Neural crest cell (in vitro differentiated cells): ENCODE measurements at regions not wholly inside any gene's neighbourhood (a gene's known extent, or its start where the extent isn't known, plus 50 kb on each side); places are given as distances from the start of the nearest gene placed in this dataset.

Experiments
- DNase-seq: peaks from one replicate; pipeline ENCODE4 v3.0.0; 2021; ENCODE audit warnings: low read depth, mixed read lengths, low spot score
- H3K27ac Mint-ChIP-seq: one replicate; pipeline ENCODE4 v1.8.0; 2021; ENCODE audit warnings: mild to moderate bottlenecking, mixed read lengths; ENCODE audit not compliant: unreplicated experiment
- H3K27me3 Mint-ChIP-seq: 2 replicates; pipeline ENCODE4 v1.8.0; 2021; ENCODE audit warnings: low read depth, mild to moderate bottlenecking, mixed read lengths
- H3K36me3 Mint-ChIP-seq: 2 replicates; pipeline ENCODE4 v1.8.0; 2021; ENCODE audit warnings: low read depth, mild to moderate bottlenecking, mixed read lengths
- H3K4me1 Mint-ChIP-seq: 2 replicates; pipeline ENCODE4 v1.8.0; 2021; ENCODE audit warnings: mixed read lengths
- H3K4me3 Mint-ChIP-seq: one replicate; pipeline ENCODE4 v1.8.0; 2021; ENCODE audit warnings: mild to moderate bottlenecking, mixed read lengths
- H3K9me3 Mint-ChIP-seq: 2 replicates; pipeline ENCODE4 v1.8.0; 2021; ENCODE audit warnings: mixed read lengths
- TF ChIP-seq, protein P1 (sequence below): fragments of 200-600 bp; sonication (generic); conservative IDR thresholded peaks from 2 replicates; pipeline ENCODE4 v1.5.0; 2021; ENCODE audit warnings: antibody characterized with exemption, mild to moderate bottlenecking

DNA sequence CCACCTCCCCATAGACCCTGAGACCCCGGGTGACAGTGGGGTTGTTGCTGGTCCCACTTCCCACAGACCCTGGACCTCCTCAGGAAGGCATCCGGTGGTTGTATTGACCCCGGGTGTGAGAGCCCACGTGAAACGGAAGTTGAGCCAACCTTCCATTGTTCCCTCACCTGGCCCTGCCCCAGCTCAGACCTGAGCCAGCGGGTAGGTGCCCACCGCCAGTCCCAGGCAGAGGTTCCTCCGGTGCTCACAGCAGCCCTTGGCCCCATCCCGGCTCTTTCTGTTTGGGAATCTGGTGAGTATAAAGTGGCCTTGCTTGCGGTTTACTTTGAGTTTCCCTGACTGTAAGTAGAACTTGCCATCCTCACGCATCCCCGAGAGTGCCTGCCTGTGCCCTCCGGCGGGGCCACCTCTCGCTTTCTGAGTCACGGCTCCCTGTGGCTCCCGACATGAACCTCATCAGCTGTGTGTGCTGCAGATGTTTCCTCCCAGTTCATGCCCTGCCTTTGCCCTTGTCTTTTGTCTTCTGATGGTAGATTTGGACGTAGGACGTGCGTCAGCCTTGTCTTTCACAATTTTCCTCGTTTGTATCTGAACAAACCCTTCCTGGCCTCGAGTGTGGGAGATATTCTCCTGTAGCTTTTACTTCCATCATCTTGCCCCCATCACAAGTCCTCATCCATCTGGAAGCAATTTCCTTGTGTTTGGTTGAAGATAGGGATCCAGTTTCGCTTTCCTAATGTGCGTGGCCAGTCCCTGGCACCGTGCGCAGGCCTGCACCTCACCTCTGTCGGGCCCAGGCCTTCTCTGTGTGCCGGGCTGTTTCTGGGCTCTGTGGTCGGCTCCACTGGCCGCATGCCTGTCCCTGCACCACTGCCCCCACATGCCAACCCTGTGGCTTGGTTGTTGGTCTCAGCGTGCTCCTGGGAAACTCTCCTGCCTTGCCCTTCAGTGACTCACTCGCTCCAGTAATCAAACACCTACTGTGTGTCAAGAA, 76.0 kb downstream of the METRNL start:
- no peak overlapping the region for H3K27ac Mint-ChIP-seq
- no peaks in the 10 kb centered on the region for H3K36me3 Mint-ChIP-seq
- peaks cover 20% of the 10 kb centered on the region for H3K4me1 Mint-ChIP-seq
- no peaks in the 10 kb centered on the region for H3K27me3 Mint-ChIP-seq
- peaks cover 3% of the 10 kb centered on the region for H3K9me3 Mint-ChIP-seq
- no peak overlapping the region for H3K4me3 Mint-ChIP-seq
- no peak for DNase-seq
- TF ChIP-seq, protein P1, sequence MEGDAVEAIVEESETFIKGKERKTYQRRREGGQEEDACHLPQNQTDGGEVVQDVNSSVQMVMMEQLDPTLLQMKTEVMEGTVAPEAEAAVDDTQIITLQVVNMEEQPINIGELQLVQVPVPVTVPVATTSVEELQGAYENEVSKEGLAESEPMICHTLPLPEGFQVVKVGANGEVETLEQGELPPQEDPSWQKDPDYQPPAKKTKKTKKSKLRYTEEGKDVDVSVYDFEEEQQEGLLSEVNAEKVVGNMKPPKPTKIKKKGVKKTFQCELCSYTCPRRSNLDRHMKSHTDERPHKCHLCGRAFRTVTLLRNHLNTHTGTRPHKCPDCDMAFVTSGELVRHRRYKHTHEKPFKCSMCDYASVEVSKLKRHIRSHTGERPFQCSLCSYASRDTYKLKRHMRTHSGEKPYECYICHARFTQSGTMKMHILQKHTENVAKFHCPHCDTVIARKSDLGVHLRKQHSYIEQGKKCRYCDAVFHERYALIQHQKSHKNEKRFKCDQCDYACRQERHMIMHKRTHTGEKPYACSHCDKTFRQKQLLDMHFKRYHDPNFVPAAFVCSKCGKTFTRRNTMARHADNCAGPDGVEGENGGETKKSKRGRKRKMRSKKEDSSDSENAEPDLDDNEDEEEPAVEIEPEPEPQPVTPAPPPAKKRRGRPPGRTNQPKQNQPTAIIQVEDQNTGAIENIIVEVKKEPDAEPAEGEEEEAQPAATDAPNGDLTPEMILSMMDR, result no peak

DNA sequence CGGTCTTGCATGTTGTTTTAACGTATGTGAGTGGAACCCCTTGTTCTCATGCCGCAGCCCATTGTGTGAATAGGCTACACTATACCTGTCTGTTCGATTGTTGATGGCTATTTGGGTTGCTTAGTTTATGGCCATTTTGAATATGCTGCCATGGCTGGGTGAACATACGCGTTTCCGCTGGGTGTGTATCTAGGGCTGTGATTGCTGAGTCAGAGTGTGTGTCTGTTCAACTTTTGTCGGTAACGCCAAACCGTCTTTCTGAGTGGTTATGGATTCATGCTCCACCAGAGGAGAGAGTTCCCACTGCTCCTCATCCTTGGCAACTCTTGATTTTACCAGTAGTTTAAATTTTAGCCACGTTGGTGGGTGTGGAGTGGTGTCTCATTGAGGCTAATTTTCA, 77.0 kb downstream of the METRNL start:
- DNase-seq, result no peak
- H3K4me1 Mint-ChIP-seq, result peaks cover 16% of the 10 kb centered on the region
- H3K27ac Mint-ChIP-seq, result no peak overlapping the region
- H3K27me3 Mint-ChIP-seq, result no peaks in the 10 kb centered on the region
- H3K9me3 Mint-ChIP-seq, result peaks cover 3% of the 10 kb centered on the region
- no peaks in the 10 kb centered on the region for H3K36me3 Mint-ChIP-seq
- no peak overlapping the region for H3K4me3 Mint-ChIP-seq
- TF ChIP-seq, protein P1, result no peak

DNA sequence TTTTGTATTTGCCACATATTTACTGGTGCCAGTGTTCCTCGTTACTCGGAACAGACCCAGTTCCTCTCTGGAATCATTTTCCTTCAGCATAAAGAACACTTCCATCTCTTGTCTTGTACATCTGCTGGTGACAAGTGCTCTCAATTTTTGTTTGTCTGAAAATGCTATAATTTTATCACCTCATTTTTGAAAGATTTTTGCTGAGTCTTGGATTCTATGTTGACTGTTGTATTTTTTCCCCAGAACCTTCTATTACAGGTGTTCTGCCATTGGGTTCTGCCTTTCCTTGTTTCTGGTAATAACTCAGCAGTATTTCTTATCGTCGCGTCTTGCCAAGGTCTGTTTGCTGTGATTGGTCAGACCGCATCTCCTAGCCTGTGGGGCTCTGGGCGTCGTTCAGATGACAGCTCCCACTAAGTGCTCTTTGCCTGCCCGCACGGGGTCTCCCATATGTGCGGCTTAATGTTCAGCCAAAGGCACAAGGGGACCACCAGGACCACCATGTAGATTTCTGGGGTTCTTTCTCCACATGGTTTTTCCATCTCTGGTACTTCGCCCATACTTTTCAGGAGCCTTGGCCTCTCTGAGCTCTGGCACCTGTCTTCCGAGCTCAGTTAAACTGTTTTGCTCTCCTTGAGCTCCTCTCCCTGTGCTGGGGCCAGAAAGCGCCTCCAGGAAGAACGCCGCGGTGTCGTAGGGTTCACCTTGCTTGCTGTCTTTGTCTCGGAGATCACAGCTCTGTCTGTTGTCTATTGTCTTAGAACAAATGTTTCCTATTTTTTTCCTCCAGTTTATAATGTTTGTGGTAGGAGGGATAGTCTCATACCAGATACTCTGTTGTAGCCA, 80.0 kb downstream of the METRNL start:
- TF ChIP-seq, protein P1, result no peak
- H3K27ac Mint-ChIP-seq, result no peak overlapping the region
- peaks cover 10% of the 10 kb centered on the region for H3K27me3 Mint-ChIP-seq
- no peak overlapping the region for H3K4me3 Mint-ChIP-seq
- H3K9me3 Mint-ChIP-seq, result peaks cover 3% of the 10 kb centered on the region
- peaks cover 11% of the 10 kb centered on the region for H3K4me1 Mint-ChIP-seq
- H3K36me3 Mint-ChIP-seq, result no peaks in the 10 kb centered on the region
- DNase-seq, result no peak

DNA sequence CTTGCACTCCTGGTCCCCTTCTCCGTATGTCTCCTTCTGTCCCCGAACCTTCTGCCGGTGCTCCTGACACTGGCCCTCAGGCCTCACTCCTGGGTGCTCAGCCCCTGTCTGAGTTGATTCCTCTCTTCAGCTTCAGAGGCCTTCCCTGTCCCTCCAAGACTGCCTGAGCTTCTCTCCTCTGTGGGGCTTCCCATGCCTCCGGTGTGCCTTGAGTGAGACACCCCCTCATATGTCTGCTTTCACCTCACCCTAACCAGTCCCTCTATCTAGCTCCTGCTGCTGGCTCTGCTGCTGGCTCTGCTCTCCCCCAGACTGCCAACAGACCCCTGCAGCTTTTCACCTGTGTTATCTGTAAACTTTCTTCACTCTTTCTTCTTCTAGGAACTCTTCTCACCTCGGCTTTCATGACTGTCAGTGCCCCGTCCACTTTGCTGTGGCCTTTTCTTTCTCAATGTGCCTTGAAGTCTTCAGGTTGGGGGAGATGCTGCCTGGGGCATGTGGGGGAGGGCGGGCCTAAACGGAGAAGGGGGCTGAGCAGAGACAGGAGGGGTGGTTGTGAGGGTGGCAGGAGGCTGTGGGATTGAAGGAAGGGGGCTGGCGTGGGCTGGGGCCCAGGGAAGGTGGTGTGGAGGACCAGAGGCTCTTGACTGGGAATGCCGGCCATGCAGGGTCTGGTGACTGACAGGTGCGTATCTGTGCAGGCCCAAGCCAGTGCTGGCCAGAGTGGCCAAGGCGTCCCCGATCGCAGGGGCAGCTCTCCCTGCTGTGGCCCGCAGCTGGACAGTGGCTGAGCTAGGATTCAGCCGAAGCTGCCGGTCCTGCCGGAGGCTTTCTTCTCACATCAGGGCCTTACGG, 81.3 kb downstream of the METRNL start:
- TF ChIP-seq, protein P1, result no peak
- peaks cover 7% of the 10 kb centered on the region for H3K9me3 Mint-ChIP-seq
- H3K27me3 Mint-ChIP-seq, result peaks cover 11% of the 10 kb centered on the region
- peaks cover 3% of the 10 kb centered on the region for H3K4me1 Mint-ChIP-seq
- no peaks in the 10 kb centered on the region for H3K36me3 Mint-ChIP-seq
- no peak overlapping the region for H3K4me3 Mint-ChIP-seq
- no peak overlapping the region for H3K27ac Mint-ChIP-seq
- no peak for DNase-seq
